ENCODE measurements at regions not wholly inside any gene's neighbourhood (a gene's known extent, or its start where the extent isn't known, plus 50 kb on each side); places are given as distances from the start of the nearest gene placed in this dataset.

DNA sequence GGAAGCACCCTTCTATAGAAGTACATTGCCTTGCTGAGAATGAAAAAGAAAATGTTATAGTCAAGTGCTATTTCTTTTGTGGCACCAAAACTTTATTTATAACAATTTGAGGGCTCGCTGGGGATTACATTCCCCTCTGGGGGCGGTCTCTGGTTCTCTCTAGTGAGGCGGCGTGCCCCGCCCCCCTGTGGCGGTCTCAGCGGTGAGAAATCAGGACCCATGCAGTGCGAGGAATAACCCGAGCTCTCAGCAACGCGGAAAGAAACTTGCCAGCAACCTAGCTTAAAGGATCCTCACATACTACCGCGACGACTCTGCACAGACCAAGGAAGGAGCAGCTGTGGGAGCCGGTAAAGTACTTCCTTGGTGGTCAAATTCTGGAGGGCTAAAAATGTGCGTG, 83.4 kb upstream of the SHISA3 start:
- TF ChIP-seq TAF1 (IDR thresholded peaks at IDR 0.05; ENCODE audit: borderline replicate concordance, low read depth, low read length): no peak
- no peak for TF ChIP-seq POLR2A (IDR thresholded peaks at IDR 0.05; ENCODE audit: low read depth, low read length)

All from GM12892 (cell line).